CD4-positive, alpha-beta T cell (primary cell): ENCODE measurements at regions not wholly inside any gene's neighbourhood (a gene's known extent, or its start where the extent isn't known, plus 50 kb on each side); places are given as distances from the start of the nearest gene placed in this dataset.

Experiments used
- ATAC-seq: fragments of 200-7000 bp; cut with Tn5 transposase; one replicate; pipeline ENCODE4 v1.10.0; 2022; ENCODE audit warnings: mild to moderate bottlenecking; ENCODE audit not compliant: poor library complexity
- CTCF ChIA-PET: fragments of 350-600 bp; sonication (Branson Sonifier 250); formaldehyde crosslinking; loops from one replicate; lab custom pipeline; 2021; ENCODE audit warnings: antibody characterized with exemption, inconsistent platforms; lab: Charles Lee
- POLR2A ChIA-PET: fragments of 350-600 bp; sonication (Branson Sonifier 250); formaldehyde crosslinking; loops from one replicate; lab custom pipeline; 2021; ENCODE audit warnings: antibody characterized with exemption, inconsistent platforms; lab: Charles Lee
- DNase-seq, 14 experiments: peaks; one replicate each; pipeline ENCODE4 v3.0.0-alpha.2; 2013 to 2020; ENCODE audit warnings: mixed read lengths in 2 of 14
- H3K27ac ChIP-seq, 2 donors: one replicate each; pipeline versions ENCODE4 v1.5.1 to v1.7.0; 2013; ENCODE audit warnings: low read length in 2 of 2, low read depth in 1 of 2, mild to moderate bottlenecking in 1 of 2
- H3K27me3 ChIP-seq, 2 experiments: 1 replicate in 1 of 2; 2 replicates in 1 of 2; pipeline versions ENCODE4 v1.6.1 to v1.7.0; 2013; ENCODE audit warnings: low read length in 2 of 2, control low read depth in 1 of 2, mild to moderate bottlenecking in 1 of 2, moderate library complexity in 1 of 2; ENCODE audit not compliant: insufficient read depth in 2 of 2, control insufficient read depth in 1 of 2
- H3K36me3 ChIP-seq: one replicate; pipeline ENCODE4 v1.6.1; 2013; ENCODE audit warnings: low read length, control low read depth; ENCODE audit not compliant: insufficient read depth
- H3K4me1 ChIP-seq: one replicate; pipeline ENCODE4 v1.6.1; 2013; ENCODE audit warnings: low read length, control low read depth; ENCODE audit not compliant: insufficient read depth
- H3K4me3 ChIP-seq: one replicate; pipeline ENCODE4 v1.5.1; 2013; ENCODE audit warnings: mild to moderate bottlenecking, low read length, moderate library complexity
- H3K9me3 ChIP-seq, 2 experiments: 1 replicate in 1 of 2; 2 replicates in 1 of 2; pipeline versions ENCODE4 v1.6.1 to v1.7.0; 2013; ENCODE audit warnings: low read length in 2 of 2, mild to moderate bottlenecking in 2 of 2, control low read depth in 1 of 2, moderate library complexity in 1 of 2; ENCODE audit not compliant: control insufficient read depth in 1 of 2, insufficient read depth in 1 of 2
- H3K27ac Mint-ChIP-seq: one replicate; pipeline ENCODE4 v1.8.0; 2020; ENCODE audit warnings: mixed read lengths
- H3K27me3 Mint-ChIP-seq: one replicate; pipeline ENCODE4 v1.8.0; 2021; ENCODE audit warnings: mixed read lengths
- H3K36me3 Mint-ChIP-seq: one replicate; pipeline ENCODE4 v1.8.0; 2021; ENCODE audit warnings: low read depth, mixed read lengths
- H3K4me1 Mint-ChIP-seq: one replicate; pipeline ENCODE4 v1.8.0; 2021; ENCODE audit warnings: low read depth, mixed read lengths
- H3K4me3 Mint-ChIP-seq: one replicate; pipeline ENCODE4 v1.8.0; 2020; ENCODE audit warnings: mild to moderate bottlenecking, mixed read lengths
- H3K9me3 Mint-ChIP-seq: one replicate; pipeline ENCODE4 v1.8.0; 2020; ENCODE audit warnings: mixed read lengths
- intact Hi-C, 2 experiments: fragments of 100-400 bp; cut with DNase I in 1 of 2; cut with micrococcal nuclease in 1 of 2; formaldehyde crosslinking; loops; one replicate each; pipeline versions ENCODE4 v1.15.1 to v1.9.0; 2023 to 2025; cut with DNase I, micrococcal nuclease
- TF ChIP-seq, protein P1 (sequence below): fragments of 200-600 bp; IDR thresholded peaks from one replicate; pipeline ENCODE4 v1.8.0; 2022; ENCODE audit warnings: antibody characterized with exemption, mild to moderate bottlenecking

DNA sequence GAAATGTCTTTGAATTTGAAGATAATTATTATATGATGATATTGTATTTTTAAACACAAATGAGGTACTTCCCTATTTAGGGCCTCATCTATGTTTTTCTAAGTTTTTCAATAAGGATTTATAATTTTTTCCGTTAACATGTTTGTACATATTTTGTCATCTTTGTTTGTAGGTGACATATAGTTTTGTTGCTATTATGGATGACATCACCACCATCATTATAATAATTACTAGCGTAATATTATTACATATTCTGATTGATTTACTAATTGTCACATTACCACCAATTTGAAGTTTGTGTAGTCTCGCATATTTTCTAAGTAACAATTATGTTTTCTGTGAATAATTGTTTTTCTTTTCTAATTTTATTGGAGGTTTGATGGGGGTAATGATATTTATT lies 147.2 kb upstream of the DAAM1 start:
- H3K4me1 ChIP-seq: no peaks in the 10 kb centered on the region
- no peak for ATAC-seq
- no peaks in the 10 kb centered on the region for H3K27me3 ChIP-seq
- intact Hi-C loops: no loop called here
- H3K4me3 Mint-ChIP-seq: no peak overlapping the region
- ChIA-PET POLR2A (no interaction called here), CTCF (no interaction called here)
- peaks cover 6% of the 10 kb centered on the region for H3K27me3 Mint-ChIP-seq
- H3K4me1 Mint-ChIP-seq: no peaks in the 10 kb centered on the region
- no peaks in the 10 kb centered on the region for H3K9me3 Mint-ChIP-seq
- H3K9me3 ChIP-seq: no peaks in the 10 kb centered on the region
- TF ChIP-seq, protein P1, sequence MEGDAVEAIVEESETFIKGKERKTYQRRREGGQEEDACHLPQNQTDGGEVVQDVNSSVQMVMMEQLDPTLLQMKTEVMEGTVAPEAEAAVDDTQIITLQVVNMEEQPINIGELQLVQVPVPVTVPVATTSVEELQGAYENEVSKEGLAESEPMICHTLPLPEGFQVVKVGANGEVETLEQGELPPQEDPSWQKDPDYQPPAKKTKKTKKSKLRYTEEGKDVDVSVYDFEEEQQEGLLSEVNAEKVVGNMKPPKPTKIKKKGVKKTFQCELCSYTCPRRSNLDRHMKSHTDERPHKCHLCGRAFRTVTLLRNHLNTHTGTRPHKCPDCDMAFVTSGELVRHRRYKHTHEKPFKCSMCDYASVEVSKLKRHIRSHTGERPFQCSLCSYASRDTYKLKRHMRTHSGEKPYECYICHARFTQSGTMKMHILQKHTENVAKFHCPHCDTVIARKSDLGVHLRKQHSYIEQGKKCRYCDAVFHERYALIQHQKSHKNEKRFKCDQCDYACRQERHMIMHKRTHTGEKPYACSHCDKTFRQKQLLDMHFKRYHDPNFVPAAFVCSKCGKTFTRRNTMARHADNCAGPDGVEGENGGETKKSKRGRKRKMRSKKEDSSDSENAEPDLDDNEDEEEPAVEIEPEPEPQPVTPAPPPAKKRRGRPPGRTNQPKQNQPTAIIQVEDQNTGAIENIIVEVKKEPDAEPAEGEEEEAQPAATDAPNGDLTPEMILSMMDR: no peak
- H3K4me3 ChIP-seq: no peak overlapping the region
- no peaks in the 10 kb centered on the region for H3K36me3 ChIP-seq
- H3K27ac ChIP-seq: no peak overlapping the region
- DNase-seq: no peak
- H3K36me3 Mint-ChIP-seq: no peaks in the 10 kb centered on the region
- H3K27ac Mint-ChIP-seq: no peak overlapping the region

DNA sequence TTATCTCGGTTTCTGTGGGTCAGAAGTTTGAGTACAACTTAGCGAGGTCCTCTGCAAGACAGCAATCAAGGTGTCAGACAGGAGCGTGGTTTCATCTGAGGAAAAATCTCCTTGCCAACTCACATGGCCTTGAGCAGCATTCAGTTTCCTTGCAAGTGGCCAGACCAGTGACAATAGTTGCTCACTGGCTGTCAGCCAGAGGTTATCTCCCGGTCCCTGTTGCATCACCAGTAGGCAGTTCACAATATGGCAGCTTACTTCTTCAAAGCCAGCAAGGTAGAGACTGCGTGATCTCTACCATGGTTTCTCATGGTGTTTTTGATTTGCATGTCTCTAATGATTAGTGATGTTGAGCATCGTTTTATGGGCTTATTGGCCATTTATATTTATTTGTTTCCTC lies 143.8 kb upstream of the DAAM1 start:
- H3K27ac ChIP-seq: no peak overlapping the region
- Mint-ChIP-seq H3K9me3 (no peaks in the 10 kb centered on the region), H3K4me3 (no peak overlapping the region), H3K4me1 (no peaks in the 10 kb centered on the region), H3K36me3 (no peaks in the 10 kb centered on the region), H3K27me3 (peaks cover 8% of the 10 kb centered on the region), H3K27ac (no peak overlapping the region)
- intact Hi-C loops: no loop called here
- ChIA-PET POLR2A (no interaction called here), CTCF (no interaction called here)
- H3K4me3 ChIP-seq: no peak overlapping the region
- ATAC-seq (no peak), DNase-seq (no peak)
- TF ChIP-seq, protein P1: no peak
- H3K4me1 ChIP-seq: no peaks in the 10 kb centered on the region
- H3K9me3 ChIP-seq: no peaks in the 10 kb centered on the region
- H3K36me3 ChIP-seq: no peaks in the 10 kb centered on the region
- H3K27me3 ChIP-seq: no peaks in the 10 kb centered on the region

DNA sequence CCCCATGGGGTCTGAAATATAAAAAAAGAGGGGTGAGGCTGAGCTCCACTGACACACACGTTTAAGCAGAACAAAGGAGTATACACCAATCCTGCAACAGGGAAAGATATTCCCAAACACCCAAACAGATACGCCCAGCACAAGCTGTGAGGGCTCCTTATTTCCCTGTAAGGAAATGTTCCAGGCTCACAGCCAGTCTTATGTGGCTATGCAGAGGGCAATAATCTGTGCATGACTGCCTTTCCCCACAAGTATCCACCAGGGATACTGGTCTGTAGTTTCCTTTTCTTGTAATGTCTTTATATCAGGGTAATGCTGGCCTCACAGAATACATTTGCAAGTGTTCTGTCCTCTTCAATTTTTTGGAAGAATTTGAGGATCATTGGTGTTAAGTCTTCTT lies 141.7 kb upstream of the DAAM1 start:
- Mint-ChIP-seq H3K4me1 (no peaks in the 10 kb centered on the region), H3K9me3 (no peaks in the 10 kb centered on the region), H3K36me3 (no peaks in the 10 kb centered on the region), H3K27me3 (peaks cover 19% of the 10 kb centered on the region), H3K4me3 (no peak overlapping the region), H3K27ac (no peak overlapping the region)
- Histone ChIP-seq H3K4me1 (no peaks in the 10 kb centered on the region), H3K27ac (no peak overlapping the region), H3K9me3 (no peaks in the 10 kb centered on the region), H3K4me3 (no peak overlapping the region), H3K27me3 (no peaks in the 10 kb centered on the region), H3K36me3 (no peaks in the 10 kb centered on the region)
- ATAC-seq (no peak), DNase-seq (no peak)
- intact Hi-C loops: no loop called here
- TF ChIP-seq, protein P1: no peak
- POLR2A ChIA-PET: no interaction called here
- CTCF ChIA-PET: no interaction called here
